MM.1S (cell line): ENCODE measurements at regions not wholly inside any gene's neighbourhood (a gene's known extent, or its start where the extent isn't known, plus 50 kb on each side); places are given as distances from the start of the nearest gene placed in this dataset.

Experiments used
- DNase-seq: peaks from one replicate; pipeline ENCODE4 v3.0.0-alpha.2; 2015
- H2AFZ ChIP-seq: fragments of 300-600 bp; sonication (generic); 2 replicates; pipeline ENCODE4 v1.6.0; 2016; ENCODE audit warnings: antibody characterized with exemption, low read length
- H3F3A ChIP-seq: fragments of 300-600 bp; sonication (generic); 2 replicates; pipeline ENCODE4 v1.6.1; 2016; ENCODE audit warnings: mild to moderate bottlenecking, antibody characterized with exemption, low read length, moderate library complexity, mixed read lengths; ENCODE audit not compliant: insufficient read depth
- H3K27ac ChIP-seq: fragments of 300-600 bp; sonication (generic); 2 replicates; pipeline ENCODE4 v1.5.1; 2016; ENCODE audit warnings: mild to moderate bottlenecking, low read length
- H3K27me3 ChIP-seq: fragments of 300-600 bp; sonication (generic); replicated peaks from 2 replicates; pipeline ENCODE4 v1.6.0; 2016; ENCODE audit warnings: low read length; ENCODE audit not compliant: insufficient read depth
- H3K36me3 ChIP-seq: fragments of 300-600 bp; sonication (generic); replicated peaks from 2 replicates; pipeline ENCODE4 v1.6.1; 2016; ENCODE audit warnings: mild to moderate bottlenecking, low read length, mixed read lengths; ENCODE audit not compliant: insufficient read depth
- H3K4me1 ChIP-seq: fragments of 300-600 bp; sonication (generic); 2 replicates; pipeline ENCODE4 v1.6.1; 2016; ENCODE audit warnings: low read length, mixed read lengths
- H3K4me2 ChIP-seq: fragments of 300-600 bp; sonication (generic); 2 replicates; pipeline ENCODE4 v1.6.0; 2016; ENCODE audit warnings: low read depth, low read length
- H3K4me3 ChIP-seq: fragments of 300-600 bp; sonication (generic); 2 replicates; pipeline ENCODE4 v1.5.1; 2016; ENCODE audit warnings: low read length, mixed read lengths
- H3K79me2 ChIP-seq: fragments of 300-600 bp; sonication (generic); 2 replicates; pipeline ENCODE4 v1.6.1; 2016; ENCODE audit warnings: mixed run types, low read length, mixed read lengths
- H3K9ac ChIP-seq: fragments of 300-600 bp; sonication (generic); 2 replicates; pipeline ENCODE4 v1.6.1; 2016; ENCODE audit warnings: low read length, mixed read lengths
- H3K9me2 ChIP-seq: fragments of 300-600 bp; sonication (generic); replicated peaks from 2 replicates; pipeline ENCODE4 v1.6.1; 2016; ENCODE audit warnings: mild to moderate bottlenecking, low read length, mixed read lengths; ENCODE audit not compliant: insufficient read depth
- H3K9me3 ChIP-seq: fragments of 300-600 bp; sonication (generic); replicated peaks from 2 replicates; pipeline ENCODE4 v1.6.1; 2016; ENCODE audit warnings: mild to moderate bottlenecking, low read length, mixed read lengths; ENCODE audit not compliant: insufficient read depth
- H4K20me1 ChIP-seq: fragments of 300-600 bp; sonication (generic); 2 replicates; pipeline ENCODE4 v1.6.1; 2016; ENCODE audit warnings: mild to moderate bottlenecking, low read length, moderate library complexity, mixed read lengths; ENCODE audit not compliant: insufficient read depth
- EZH2 ChIP-seq: fragments of 300-600 bp; sonication (generic); optimal IDR thresholded peaks from 2 replicates; pipeline ENCODE3; 2017; ENCODE audit warnings: low read depth, mild to moderate bottlenecking, antibody characterized with exemption, low read length, mixed read lengths
- EZH2phosphoT487 ChIP-seq: fragments of 300-600 bp; sonication (generic); IDR thresholded peaks from 2 replicates; pipeline ENCODE4 v1.6.1; 2018; ENCODE audit warnings: antibody characterized with exemption, low read length
- TF ChIP-seq, protein P1 (sequence below): fragments of 300-600 bp; sonication (generic); IDR thresholded peaks from 2 replicates; pipeline ENCODE4 v1.5.1; 2016; ENCODE audit warnings: antibody characterized with exemption, low read length, mixed read lengths

DNA sequence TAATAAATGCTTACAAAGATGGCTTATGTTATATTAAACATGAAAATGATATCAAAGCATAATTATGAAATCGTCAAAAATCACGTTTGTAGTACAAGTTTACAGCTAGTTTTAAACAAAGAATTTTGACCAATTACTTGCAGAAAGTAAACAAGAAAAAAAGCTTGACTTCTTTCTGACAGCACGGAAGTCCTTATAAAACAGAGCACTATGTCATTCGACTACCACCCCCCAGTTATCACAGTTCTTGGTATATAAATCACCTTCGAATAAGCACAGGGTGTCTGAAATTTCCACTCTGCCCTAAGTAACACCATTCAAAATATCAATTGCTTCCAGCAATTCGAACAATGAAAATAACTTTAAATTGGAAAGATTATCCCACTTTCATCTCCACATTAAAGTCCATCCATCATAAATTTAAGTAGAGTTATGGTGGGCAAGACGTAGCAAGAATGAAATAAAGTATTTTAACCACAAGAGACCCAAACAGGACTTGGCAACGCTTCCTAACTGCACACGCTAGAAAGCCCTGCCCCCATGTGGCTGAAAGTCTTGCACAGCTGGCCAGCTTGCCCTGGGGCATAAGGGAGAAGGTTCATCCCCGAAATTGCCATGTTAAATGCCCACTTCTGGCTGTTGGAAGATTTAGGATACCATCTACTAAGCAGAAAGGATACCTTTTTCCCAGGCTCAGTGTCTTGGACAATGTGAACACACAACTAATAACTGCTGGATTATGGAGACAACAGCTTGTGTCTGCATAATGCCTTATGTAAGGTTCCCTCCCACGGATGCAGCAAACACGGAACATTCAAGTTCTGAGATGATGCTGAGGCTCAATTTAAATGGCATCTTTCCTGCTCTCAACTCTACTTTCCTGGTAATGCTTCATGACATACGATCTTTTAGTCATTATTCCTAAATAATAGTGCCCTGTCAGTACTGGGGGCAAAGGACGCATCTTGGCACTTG lies 116.4 kb upstream of the TJP1 start:
- H3K36me3 ChIP-seq, result no peaks in the 10 kb centered on the region
- H2AFZ ChIP-seq, result no peak overlapping the region

DNA sequence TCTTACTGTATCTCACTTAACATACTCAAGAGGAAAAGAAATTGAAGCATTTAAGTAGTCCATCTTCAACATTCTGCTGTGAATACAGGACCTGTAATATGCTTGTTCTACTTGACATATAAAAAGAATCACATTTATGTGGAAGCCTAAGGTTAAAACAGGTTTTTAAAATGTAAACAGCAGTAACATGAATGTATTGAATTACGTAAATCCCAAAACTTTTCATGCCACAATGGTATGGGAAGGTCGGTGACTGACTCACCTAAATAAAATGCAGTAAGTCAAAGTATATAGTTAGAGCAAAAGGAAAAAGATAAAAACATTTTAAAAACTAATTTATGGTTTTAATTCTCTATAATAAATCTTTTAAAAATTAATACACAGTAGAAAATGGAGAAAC lies 115.7 kb upstream of the TJP1 start:
- Histone ChIP-seq H3K9me3 (no peaks in the 10 kb centered on the region), H3K27ac (no peak overlapping the region), H3K9ac (no peak overlapping the region), H3K36me3 (no peaks in the 10 kb centered on the region), H3K4me3 (no peak overlapping the region), H3K4me2 (no peak overlapping the region), H2AFZ (no peak overlapping the region), H3K79me2 (no peaks in the 10 kb centered on the region), H3F3A (no peaks in the 10 kb centered on the region), H3K27me3 (no peaks in the 10 kb centered on the region), H3K4me1 (no peaks in the 10 kb centered on the region), H3K9me2 (no peaks in the 10 kb centered on the region), H4K20me1 (no peaks in the 10 kb centered on the region)
- no peak for DNase-seq
- TF ChIP-seq EZH2 (no peak), EZH2phosphoT487 (no peak)
- TF ChIP-seq, protein P1, sequence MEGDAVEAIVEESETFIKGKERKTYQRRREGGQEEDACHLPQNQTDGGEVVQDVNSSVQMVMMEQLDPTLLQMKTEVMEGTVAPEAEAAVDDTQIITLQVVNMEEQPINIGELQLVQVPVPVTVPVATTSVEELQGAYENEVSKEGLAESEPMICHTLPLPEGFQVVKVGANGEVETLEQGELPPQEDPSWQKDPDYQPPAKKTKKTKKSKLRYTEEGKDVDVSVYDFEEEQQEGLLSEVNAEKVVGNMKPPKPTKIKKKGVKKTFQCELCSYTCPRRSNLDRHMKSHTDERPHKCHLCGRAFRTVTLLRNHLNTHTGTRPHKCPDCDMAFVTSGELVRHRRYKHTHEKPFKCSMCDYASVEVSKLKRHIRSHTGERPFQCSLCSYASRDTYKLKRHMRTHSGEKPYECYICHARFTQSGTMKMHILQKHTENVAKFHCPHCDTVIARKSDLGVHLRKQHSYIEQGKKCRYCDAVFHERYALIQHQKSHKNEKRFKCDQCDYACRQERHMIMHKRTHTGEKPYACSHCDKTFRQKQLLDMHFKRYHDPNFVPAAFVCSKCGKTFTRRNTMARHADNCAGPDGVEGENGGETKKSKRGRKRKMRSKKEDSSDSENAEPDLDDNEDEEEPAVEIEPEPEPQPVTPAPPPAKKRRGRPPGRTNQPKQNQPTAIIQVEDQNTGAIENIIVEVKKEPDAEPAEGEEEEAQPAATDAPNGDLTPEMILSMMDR, result no peak

More for the DNA sequence above, 116.4 kb upstream of the TJP1 start:
- H3K9me2 ChIP-seq, result no peaks in the 10 kb centered on the region
- H3K27me3 ChIP-seq, result no peaks in the 10 kb centered on the region
- H3K4me1 ChIP-seq, result no peaks in the 10 kb centered on the region
- TF ChIP-seq, protein P1, result peak; percentile 4; the same call in 1 of the 2 replicates
- TF ChIP-seq EZH2, result no peak
- H4K20me1 ChIP-seq, result no peaks in the 10 kb centered on the region
- H3K9ac ChIP-seq, result no peak overlapping the region
- no peaks in the 10 kb centered on the region for H3K79me2 ChIP-seq
- no peak overlapping the region for H3K4me2 ChIP-seq
- H3K27ac ChIP-seq, result no peak overlapping the region
- no peaks in the 10 kb centered on the region for H3F3A ChIP-seq
- no peaks in the 10 kb centered on the region for H3K9me3 ChIP-seq
- DNase-seq, result no peak
- H3K4me3 ChIP-seq, result no peak overlapping the region

DNA sequence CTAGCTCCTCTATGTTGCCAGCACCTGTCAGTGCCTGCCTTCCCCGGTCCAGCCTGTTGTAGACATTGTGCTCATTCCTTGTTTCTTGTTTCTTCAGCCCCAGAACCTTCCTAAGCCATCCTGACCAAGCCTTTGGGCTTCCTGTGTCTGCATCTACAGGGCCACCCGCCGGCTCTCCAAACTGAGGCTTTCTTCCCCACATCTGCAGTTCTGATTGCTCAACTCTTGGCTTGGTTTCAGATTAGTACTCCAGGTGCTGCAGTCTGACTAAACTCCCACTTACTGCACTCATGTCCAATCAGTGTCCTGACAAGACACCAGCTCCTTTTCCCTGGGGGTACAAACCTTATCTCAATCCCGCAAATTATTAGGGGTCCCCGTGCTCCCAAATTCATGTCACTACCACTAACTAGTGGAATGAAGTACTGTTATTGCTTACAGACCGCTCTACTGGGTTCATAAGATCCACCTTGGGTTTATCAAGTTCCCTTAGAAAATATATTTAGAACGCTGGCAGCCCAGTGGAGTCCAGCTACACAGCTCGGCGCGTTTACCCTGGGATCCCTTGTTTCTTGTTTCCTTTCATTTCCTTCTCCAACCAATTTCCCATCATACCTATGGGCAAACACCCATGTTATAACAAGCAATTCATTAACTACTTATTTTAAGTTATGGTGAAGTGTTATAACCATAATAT lies 114.2 kb upstream of the TJP1 start:
- H2AFZ ChIP-seq, result no peak overlapping the region
- H4K20me1 ChIP-seq, result no peaks in the 10 kb centered on the region
- H3K9ac ChIP-seq, result no peak overlapping the region
- H3K4me1 ChIP-seq, result no peaks in the 10 kb centered on the region
- H3F3A ChIP-seq, result no peaks in the 10 kb centered on the region
- H3K27ac ChIP-seq, result no peak overlapping the region
- no peak overlapping the region for H3K4me3 ChIP-seq
- H3K27me3 ChIP-seq, result no peaks in the 10 kb centered on the region
- H3K9me2 ChIP-seq, result no peaks in the 10 kb centered on the region
- H3K79me2 ChIP-seq, result no peaks in the 10 kb centered on the region
- TF ChIP-seq, protein P1, result no peak
- no peak for TF ChIP-seq EZH2phosphoT487
- no peak for TF ChIP-seq EZH2
- DNase-seq, result no peak
- no peaks in the 10 kb centered on the region for H3K36me3 ChIP-seq
- H3K4me2 ChIP-seq, result no peak overlapping the region
- H3K9me3 ChIP-seq, result no peaks in the 10 kb centered on the region
